ENCODE measurements at regions not wholly inside any gene's neighbourhood (a gene's known extent, or its start where the extent isn't known, plus 50 kb on each side); places are given as distances from the start of the nearest gene placed in this dataset.

DNA sequence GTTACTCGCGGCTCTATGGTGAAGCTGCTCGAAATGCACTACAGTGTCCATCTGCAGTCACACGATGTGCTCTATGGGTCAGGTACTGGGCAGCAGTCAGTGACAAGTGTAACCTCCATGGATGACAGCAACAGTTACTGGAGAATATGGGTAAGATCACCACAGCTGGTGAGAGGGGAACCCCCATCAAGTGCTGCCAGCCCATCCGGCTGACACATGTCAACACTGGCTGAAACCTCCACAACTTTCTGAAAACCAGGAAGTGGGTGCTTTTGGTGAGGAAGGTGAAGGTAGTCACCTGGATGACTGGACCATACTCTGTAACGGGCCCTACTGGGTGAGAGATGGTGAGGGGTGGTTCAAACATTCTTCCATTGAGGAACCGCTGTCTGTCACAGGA, 87.4 kb upstream of the C15orf39 start:
- TF ChIP-seq, protein P1, sequence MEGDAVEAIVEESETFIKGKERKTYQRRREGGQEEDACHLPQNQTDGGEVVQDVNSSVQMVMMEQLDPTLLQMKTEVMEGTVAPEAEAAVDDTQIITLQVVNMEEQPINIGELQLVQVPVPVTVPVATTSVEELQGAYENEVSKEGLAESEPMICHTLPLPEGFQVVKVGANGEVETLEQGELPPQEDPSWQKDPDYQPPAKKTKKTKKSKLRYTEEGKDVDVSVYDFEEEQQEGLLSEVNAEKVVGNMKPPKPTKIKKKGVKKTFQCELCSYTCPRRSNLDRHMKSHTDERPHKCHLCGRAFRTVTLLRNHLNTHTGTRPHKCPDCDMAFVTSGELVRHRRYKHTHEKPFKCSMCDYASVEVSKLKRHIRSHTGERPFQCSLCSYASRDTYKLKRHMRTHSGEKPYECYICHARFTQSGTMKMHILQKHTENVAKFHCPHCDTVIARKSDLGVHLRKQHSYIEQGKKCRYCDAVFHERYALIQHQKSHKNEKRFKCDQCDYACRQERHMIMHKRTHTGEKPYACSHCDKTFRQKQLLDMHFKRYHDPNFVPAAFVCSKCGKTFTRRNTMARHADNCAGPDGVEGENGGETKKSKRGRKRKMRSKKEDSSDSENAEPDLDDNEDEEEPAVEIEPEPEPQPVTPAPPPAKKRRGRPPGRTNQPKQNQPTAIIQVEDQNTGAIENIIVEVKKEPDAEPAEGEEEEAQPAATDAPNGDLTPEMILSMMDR (IDR thresholded peaks at IDR 0.05) = no peak
- no peak for TF ChIP-seq POLR2A (IDR thresholded peaks at IDR 0.05)
